ENCODE measurements at regions not wholly inside any gene's neighbourhood (a gene's known extent, or its start where the extent isn't known, plus 50 kb on each side); places are given as distances from the start of the nearest gene placed in this dataset.

- DNase-seq (ENCODE audit: low read depth in 2 of 2), result no peak
- TF ChIP-seq, protein P1, sequence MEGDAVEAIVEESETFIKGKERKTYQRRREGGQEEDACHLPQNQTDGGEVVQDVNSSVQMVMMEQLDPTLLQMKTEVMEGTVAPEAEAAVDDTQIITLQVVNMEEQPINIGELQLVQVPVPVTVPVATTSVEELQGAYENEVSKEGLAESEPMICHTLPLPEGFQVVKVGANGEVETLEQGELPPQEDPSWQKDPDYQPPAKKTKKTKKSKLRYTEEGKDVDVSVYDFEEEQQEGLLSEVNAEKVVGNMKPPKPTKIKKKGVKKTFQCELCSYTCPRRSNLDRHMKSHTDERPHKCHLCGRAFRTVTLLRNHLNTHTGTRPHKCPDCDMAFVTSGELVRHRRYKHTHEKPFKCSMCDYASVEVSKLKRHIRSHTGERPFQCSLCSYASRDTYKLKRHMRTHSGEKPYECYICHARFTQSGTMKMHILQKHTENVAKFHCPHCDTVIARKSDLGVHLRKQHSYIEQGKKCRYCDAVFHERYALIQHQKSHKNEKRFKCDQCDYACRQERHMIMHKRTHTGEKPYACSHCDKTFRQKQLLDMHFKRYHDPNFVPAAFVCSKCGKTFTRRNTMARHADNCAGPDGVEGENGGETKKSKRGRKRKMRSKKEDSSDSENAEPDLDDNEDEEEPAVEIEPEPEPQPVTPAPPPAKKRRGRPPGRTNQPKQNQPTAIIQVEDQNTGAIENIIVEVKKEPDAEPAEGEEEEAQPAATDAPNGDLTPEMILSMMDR (IDR thresholded peaks at IDR 0.05; ENCODE audit: low read depth, low read length), result no peak
These were observed 61.5 kb upstream of the CPEB4 start for GRCh38 chr5:173826428-173827350.

DNA sequence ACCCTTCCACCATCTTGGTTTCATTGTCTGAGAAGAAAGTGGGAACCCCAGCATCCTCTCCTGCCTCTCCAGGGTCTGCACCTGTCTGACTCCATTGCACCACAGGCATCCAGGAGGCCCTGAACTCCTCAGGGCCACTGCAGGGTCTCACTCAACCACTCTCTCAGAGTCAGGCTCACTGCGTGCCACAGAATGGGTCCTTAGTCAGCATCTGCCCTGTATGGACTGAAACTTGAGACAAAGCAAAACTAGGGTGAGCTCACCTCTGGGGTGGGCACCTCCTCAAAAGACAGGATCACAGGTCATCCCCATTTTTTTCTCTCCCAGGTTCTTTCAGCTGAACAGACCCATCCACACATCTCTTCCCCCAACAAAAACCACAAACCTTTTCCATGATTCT, 59.2 kb upstream of the CPEB4 start:
- TF ChIP-seq, protein P1 (IDR thresholded peaks at IDR 0.05; ENCODE audit: low read depth, low read length), result no peak
- no peak overlapping the region for H3K4me3 ChIP-seq (replicated peaks in 1 of 2; ENCODE audit: low read depth in 2 of 2, low read length in 2 of 2)
- DNase-seq (ENCODE audit: low read depth in 2 of 2), result no peak

More at GRCh38 chr5:173826428-173827350, 61.5 kb upstream of the CPEB4 start:
- no peak overlapping the region for H3K4me3 ChIP-seq (replicated peaks in 1 of 2; ENCODE audit: low read depth in 2 of 2, low read length in 2 of 2)

DNA sequence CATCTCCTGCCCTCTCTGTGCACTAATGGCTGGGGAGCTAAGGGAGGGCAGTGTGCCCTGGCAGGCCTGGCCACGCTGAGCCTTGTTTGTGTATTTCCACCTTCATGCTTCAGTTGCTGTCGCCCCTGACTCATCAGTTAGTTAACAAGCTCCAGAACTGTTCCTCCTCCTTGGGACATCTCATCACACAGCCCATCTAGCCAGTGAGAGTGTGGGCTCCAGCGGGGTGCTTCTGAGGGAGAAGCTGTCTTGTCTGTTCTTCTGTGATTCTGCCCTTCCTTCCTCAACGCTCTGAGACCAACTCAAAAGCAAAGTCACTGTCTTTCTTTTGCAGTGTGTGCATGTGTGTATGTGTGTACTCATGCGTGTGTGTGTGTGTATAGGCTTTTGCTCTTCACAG, 58.3 kb upstream of the CPEB4 start:
- TF ChIP-seq, protein P1 (IDR thresholded peaks at IDR 0.05; ENCODE audit: low read depth, low read length), result no peak

DNA sequence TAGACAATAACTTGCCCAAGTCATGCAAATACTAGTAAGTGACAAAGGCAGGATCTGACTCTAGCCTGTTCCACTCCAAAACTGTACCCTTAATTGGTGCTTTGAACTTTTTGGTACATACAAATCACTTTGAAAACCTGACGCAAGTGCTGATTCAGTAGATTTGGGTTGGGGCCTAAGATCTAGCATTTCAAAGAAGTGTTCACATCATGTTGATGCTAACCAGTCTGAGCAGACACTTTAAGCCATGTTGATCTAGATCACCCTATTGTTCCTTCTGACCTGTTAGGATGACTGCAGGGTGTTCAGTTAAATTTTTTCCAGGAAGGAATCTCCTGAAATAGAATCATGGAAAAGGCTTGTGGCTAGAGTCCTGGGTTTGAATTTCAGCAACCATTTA, 57.7 kb upstream of the CPEB4 start:
- DNase-seq (ENCODE audit: low read depth in 2 of 2), result no peak
- H3K4me3 ChIP-seq (replicated peaks in 1 of 2; ENCODE audit: low read depth in 2 of 2, low read length in 2 of 2), result no peak overlapping the region
- TF ChIP-seq, protein P1 (IDR thresholded peaks at IDR 0.05; ENCODE audit: low read depth, low read length), result no peak

More for the DNA sequence above, 58.3 kb upstream of the CPEB4 start:
- peak in 1 of 2 donors; percentile 41 for DNase-seq (ENCODE audit: low read depth in 2 of 2)
- no peak overlapping the region for H3K4me3 ChIP-seq (replicated peaks in 1 of 2; ENCODE audit: low read depth in 2 of 2, low read length in 2 of 2)

GRCh38 chr5:173831196-173831914, 56.8 kb upstream of the CPEB4 start:
- DNase-seq (ENCODE audit: low read depth in 2 of 2), result no peak
- TF ChIP-seq, protein P1 (IDR thresholded peaks at IDR 0.05; ENCODE audit: low read depth, low read length), result no peak
- no peak overlapping the region for H3K4me3 ChIP-seq (replicated peaks in 1 of 2; ENCODE audit: low read depth in 2 of 2, low read length in 2 of 2)

DNA sequence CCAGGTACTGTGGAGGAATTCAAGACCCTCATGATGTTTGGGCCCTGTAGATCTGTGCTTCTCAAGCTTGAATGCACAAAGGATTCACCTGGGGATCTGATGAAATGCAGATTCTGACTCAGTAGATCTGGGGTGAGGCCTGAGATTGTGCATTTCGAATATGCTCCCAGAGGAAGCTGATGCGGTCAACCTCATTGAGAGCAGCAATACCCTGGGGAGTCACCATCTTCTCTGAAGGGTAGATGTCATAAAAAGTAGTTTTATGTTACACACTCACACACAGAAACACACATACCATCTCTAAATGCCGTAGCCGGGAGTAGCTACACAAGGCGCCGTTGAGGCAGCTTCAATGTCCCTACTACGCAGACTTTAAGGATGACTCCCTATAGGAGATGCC, 55.8 kb upstream of the CPEB4 start:
- TF ChIP-seq, protein P1 (IDR thresholded peaks at IDR 0.05; ENCODE audit: low read depth, low read length), result no peak
- H3K4me3 ChIP-seq (replicated peaks in 1 of 2; ENCODE audit: low read depth in 2 of 2, low read length in 2 of 2), result no peak overlapping the region
- DNase-seq (ENCODE audit: low read depth in 2 of 2), result no peak
